CD14-positive monocyte (primary cell): ENCODE measurements at regions not wholly inside any gene's neighbourhood (a gene's known extent, or its start where the extent isn't known, plus 50 kb on each side); places are given as distances from the start of the nearest gene placed in this dataset.

Source experiments
- DNase-seq, 3 donors: peaks; one replicate each; pipeline ENCODE4 v3.0.0-alpha.2; 2011 to 2022
- H2AFZ ChIP-seq: 2 replicates; pipeline ENCODE4 v1.6.0; 2012; ENCODE audit warnings: mild to moderate bottlenecking, low read depth, low read length, inconsistent platforms; ENCODE audit not compliant: insufficient read depth, poor library complexity, severe bottlenecking
- H3K27ac ChIP-seq, 2 donors: 1 replicate in 1 of 2; 2 replicates in 1 of 2; pipeline ENCODE4 v1.5.1; 2012 to 2013; ENCODE audit warnings: low read length in 2 of 2, control low read depth in 1 of 2, inconsistent platforms in 1 of 2, low read depth in 1 of 2, mild to moderate bottlenecking in 1 of 2
- H3K27me3 ChIP-seq, 2 donors: one replicate each; pipeline versions ENCODE4 v1.6.0 to v1.6.1; 2011 to 2013; ENCODE audit warnings: low read length in 2 of 2; ENCODE audit not compliant: control insufficient read depth in 2 of 2, insufficient read depth in 2 of 2
- H3K36me3 ChIP-seq, 2 donors: replicated peaks in 1 of 2; 1 replicate in 1 of 2; 2 replicates in 1 of 2; pipeline versions ENCODE4 v1.5.1 to v1.6.1; 2012 to 2013; ENCODE audit warnings: low read length in 2 of 2, control low read depth in 1 of 2, inconsistent platforms in 1 of 2, mild to moderate bottlenecking in 1 of 2; ENCODE audit not compliant: insufficient read depth in 2 of 2, control insufficient read depth in 1 of 2
- H3K4me1 ChIP-seq, 2 donors: 1 replicate in 1 of 2; 2 replicates in 1 of 2; pipeline versions ENCODE4 v1.5.1 to v1.6.1; 2012 to 2013; ENCODE audit warnings: low read length in 2 of 2, control low read depth in 1 of 2, inconsistent platforms in 1 of 2, mild to moderate bottlenecking in 1 of 2, moderate library complexity in 1 of 2; ENCODE audit not compliant: insufficient read depth in 2 of 2, control insufficient read depth in 1 of 2
- H3K4me2 ChIP-seq: replicated peaks from 2 replicates; pipeline ENCODE3; 2012; ENCODE audit warnings: low read length, moderate library complexity, mild to moderate bottlenecking; ENCODE audit not compliant: poor library complexity, severe bottlenecking; ENCODE audit errors: extremely low read depth
- H3K4me3 ChIP-seq, 3 experiments: fragments of 200-600 bp in 1 of 3; sonication (generic) in 1 of 3; replicated peaks in 1 of 3; 1 replicate in 2 of 3; 2 replicates in 1 of 3; pipeline ENCODE4 v1.5.1; 2011 to 2013; ENCODE audit warnings: low read length in 3 of 3, mild to moderate bottlenecking in 3 of 3, control low read depth in 2 of 3, low read depth in 2 of 3, inconsistent platforms in 1 of 3, moderate library complexity in 1 of 3
- H3K79me2 ChIP-seq: 2 replicates; pipeline ENCODE4 v1.6.0; 2012; ENCODE audit warnings: mild to moderate bottlenecking, control low read depth, inconsistent platforms, low read length, moderate library complexity; ENCODE audit not compliant: insufficient read depth
- H3K9ac ChIP-seq: 2 replicates; pipeline ENCODE4 v1.6.0; 2017; ENCODE audit warnings: low read length, mild to moderate bottlenecking; ENCODE audit not compliant: insufficient read depth, poor library complexity, severe bottlenecking
- H3K9me3 ChIP-seq, 2 donors: replicated peaks in 1 of 2; 1 replicate in 1 of 2; 2 replicates in 1 of 2; pipeline versions ENCODE4 v1.5.1 to v1.6.1; 2012 to 2013; ENCODE audit warnings: low read length in 2 of 2, control low read depth in 1 of 2; ENCODE audit not compliant: control insufficient read depth in 1 of 2, insufficient read depth in 1 of 2
- H4K20me1 ChIP-seq: 2 replicates; pipeline ENCODE4 v1.6.0; 2012; ENCODE audit warnings: mild to moderate bottlenecking, low read length, control low read depth, moderate library complexity; ENCODE audit not compliant: insufficient read depth
- H3K27ac Mint-ChIP-seq, 7 donors: one replicate each; pipeline ENCODE4 v1.8.0; 2020; ENCODE audit warnings: mild to moderate bottlenecking in 7 of 7, mixed read lengths in 7 of 7, moderate library complexity in 6 of 7, inconsistent platforms in 2 of 7
- H3K27me3 Mint-ChIP-seq, 3 donors: one replicate each; pipeline ENCODE4 v1.8.0; 2021 to 2022; ENCODE audit warnings: low read depth in 3 of 3, mild to moderate bottlenecking in 3 of 3, mixed read lengths in 3 of 3, moderate library complexity in 3 of 3, inconsistent platforms in 1 of 3
- H3K36me3 Mint-ChIP-seq, 2 donors: one replicate each; pipeline ENCODE4 v1.8.0; 2020; ENCODE audit warnings: mixed read lengths in 2 of 2, inconsistent platforms in 1 of 2, mild to moderate bottlenecking in 1 of 2
- H3K4me1 Mint-ChIP-seq: one replicate; pipeline ENCODE4 v1.8.0; 2020; ENCODE audit warnings: mild to moderate bottlenecking, mixed read lengths
- H3K4me3 Mint-ChIP-seq, 2 donors: one replicate each; pipeline ENCODE4 v1.8.0; 2020; ENCODE audit warnings: mild to moderate bottlenecking in 2 of 2, mixed read lengths in 2 of 2, moderate library complexity in 1 of 2
- H3K9me3 Mint-ChIP-seq, 7 donors: one replicate each; pipeline ENCODE4 v1.8.0; 2020 to 2022; ENCODE audit warnings: mixed read lengths in 7 of 7, mild to moderate bottlenecking in 6 of 7, moderate library complexity in 6 of 7, inconsistent platforms in 2 of 7
- WGBS: methylation state at CpG from one replicate; pipeline ENCODE4 v1.1.5; 2013; ENCODE audit warnings: missing lambda C conversion rate; ENCODE audit not compliant: insufficient coverage; 5-methylcytosine and 5-hydroxymethylcytosine counted together
- intact Hi-C, 2 donors: fragments of 100-400 bp; cut with micrococcal nuclease; formaldehyde crosslinking; loops; one replicate each; pipeline versions ENCODE4 v1.15.0 to v1.15.1; 2023
- TF ChIP-seq, protein P1 (sequence below): fragments of 200-600 bp; IDR thresholded peaks from one replicate; pipeline ENCODE4 v1.8.0; 2022; ENCODE audit warnings: antibody characterized with exemption, mild to moderate bottlenecking

GRCh38 chrX:143435916-143436315 lies 81.4 kb downstream of the SPANXN3 start:
- H3K27me3 Mint-ChIP-seq = peaks cover 0 to 1% (median 0%) of the 10 kb centered on the region in 3 donors
- WGBS = no CpG with 5 or more reads among the region's 2 CpGs
- Histone ChIP-seq H4K20me1 (no peaks in the 10 kb centered on the region), H3K4me2 (no peak overlapping the region), H3K4me3 (no peak overlapping the region), H3K4me1 (no peaks in the 10 kb centered on the region), H3K36me3 (no peaks in the 10 kb centered on the region), H3K27ac (no peak overlapping the region), H3K79me2 (no peaks in the 10 kb centered on the region), H3K9ac (no peak overlapping the region), H2AFZ (no peak overlapping the region), H3K27me3 (no peaks in the 10 kb centered on the region), H3K9me3 (no peaks in the 10 kb centered on the region)
- H3K27ac Mint-ChIP-seq = no peak overlapping the region
- no peak overlapping the region for H3K4me3 Mint-ChIP-seq
- no peaks in the 10 kb centered on the region for H3K4me1 Mint-ChIP-seq
- intact Hi-C loops = no loop called here
- H3K36me3 Mint-ChIP-seq = no peaks in the 10 kb centered on the region
- TF ChIP-seq, protein P1, sequence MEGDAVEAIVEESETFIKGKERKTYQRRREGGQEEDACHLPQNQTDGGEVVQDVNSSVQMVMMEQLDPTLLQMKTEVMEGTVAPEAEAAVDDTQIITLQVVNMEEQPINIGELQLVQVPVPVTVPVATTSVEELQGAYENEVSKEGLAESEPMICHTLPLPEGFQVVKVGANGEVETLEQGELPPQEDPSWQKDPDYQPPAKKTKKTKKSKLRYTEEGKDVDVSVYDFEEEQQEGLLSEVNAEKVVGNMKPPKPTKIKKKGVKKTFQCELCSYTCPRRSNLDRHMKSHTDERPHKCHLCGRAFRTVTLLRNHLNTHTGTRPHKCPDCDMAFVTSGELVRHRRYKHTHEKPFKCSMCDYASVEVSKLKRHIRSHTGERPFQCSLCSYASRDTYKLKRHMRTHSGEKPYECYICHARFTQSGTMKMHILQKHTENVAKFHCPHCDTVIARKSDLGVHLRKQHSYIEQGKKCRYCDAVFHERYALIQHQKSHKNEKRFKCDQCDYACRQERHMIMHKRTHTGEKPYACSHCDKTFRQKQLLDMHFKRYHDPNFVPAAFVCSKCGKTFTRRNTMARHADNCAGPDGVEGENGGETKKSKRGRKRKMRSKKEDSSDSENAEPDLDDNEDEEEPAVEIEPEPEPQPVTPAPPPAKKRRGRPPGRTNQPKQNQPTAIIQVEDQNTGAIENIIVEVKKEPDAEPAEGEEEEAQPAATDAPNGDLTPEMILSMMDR = no peak
- no peaks in the 10 kb centered on the region for H3K9me3 Mint-ChIP-seq
- no peak for DNase-seq

GRCh38 chrX:143429811-143430210 lies 87.5 kb downstream of the SPANXN3 start:
- H3K27ac ChIP-seq = no peak overlapping the region
- H3K9me3 Mint-ChIP-seq = peaks cover 0 to 2% (median 0%) of the 10 kb centered on the region in 7 donors
- no peak overlapping the region for H3K4me2 ChIP-seq
- H3K27me3 ChIP-seq = no peaks in the 10 kb centered on the region
- no CpG with 5 or more reads among the region's 4 CpGs for whole genome bisulfite sequencing
- H2AFZ ChIP-seq = no peak overlapping the region
- DNase-seq = no peak
- H3K4me3 Mint-ChIP-seq = no peak overlapping the region
- no peaks in the 10 kb centered on the region for H3K27me3 Mint-ChIP-seq
- intact Hi-C loops = no loop called here
- no peaks in the 10 kb centered on the region for H3K4me1 Mint-ChIP-seq
- H3K79me2 ChIP-seq = no peaks in the 10 kb centered on the region
- no peaks in the 10 kb centered on the region for H3K4me1 ChIP-seq
- no peaks in the 10 kb centered on the region for H3K36me3 Mint-ChIP-seq
- no peaks in the 10 kb centered on the region for H4K20me1 ChIP-seq
- no peak overlapping the region for H3K27ac Mint-ChIP-seq
- TF ChIP-seq, protein P1 = no peak
- no peaks in the 10 kb centered on the region for H3K36me3 ChIP-seq
- H3K9ac ChIP-seq = no peak overlapping the region
- no peak overlapping the region for H3K4me3 ChIP-seq
- no peaks in the 10 kb centered on the region for H3K9me3 ChIP-seq
